Adrenal gland (tissue), 9 donors: ENCODE measurements at regions not wholly inside any gene's neighbourhood (a gene's known extent, or its start where the extent isn't known, plus 50 kb on each side); places are given as distances from the start of the nearest gene placed in this dataset.

Source experiments
- DNase-seq, 7 donors: peaks; one replicate each; pipeline ENCODE4 v3.0.0-alpha.2; 2019 to 2020
- H3K27ac ChIP-seq, 5 donors: fragments of 200-600 bp; sonication (generic) in 4 of 5; 1 replicate in 3 of 5; 2 replicates in 2 of 5; pipeline versions ENCODE4 v1.5.1 to v1.8.0; 2016 to 2020; ENCODE audit warnings: mild to moderate bottlenecking in 1 of 5
- H3K27me3 ChIP-seq: fragments of 200-600 bp; 2 replicates; pipeline ENCODE4 v1.8.0; 2021
- H3K36me3 ChIP-seq, 2 donors: fragments of 200-600 bp; replicated peaks in 1 of 2; 1 replicate in 1 of 2; 2 replicates in 1 of 2; pipeline versions ENCODE4 v1.5.1 to v1.8.0; 2018 to 2022
- H3K4me1 ChIP-seq, 2 donors: fragments of 200-600 bp; replicated peaks in 1 of 2; 1 replicate in 1 of 2; 2 replicates in 1 of 2; pipeline versions ENCODE4 v1.5.1 to v1.8.0; 2018 to 2021
- H3K4me3 ChIP-seq, 4 donors: fragments of 200-600 bp; sonication (generic) in 3 of 4; one replicate each; pipeline ENCODE4 v1.5.1; 2016 to 2018
- H3K9me3 ChIP-seq, 3 donors: fragments of 200-600 bp; sonication (generic) in 1 of 3; replicated peaks in 1 of 3; 1 replicate in 2 of 3; 2 replicates in 1 of 3; pipeline versions ENCODE4 v1.5.1 to v1.8.0; 2016 to 2021
- CTCF ChIP-seq, 6 experiments: fragments of 450-650 bp in 4 of 6; fragments of 200-600 bp in 2 of 6; sonication (generic) in 1 of 6; IDR thresholded peaks; 1 replicate in 5 of 6; 2 replicates in 1 of 6; pipeline versions ENCODE4 v1.5.1 to v1.8.0; 2016 to 2021; ENCODE audit warnings: antibody characterized with exemption in 6 of 6, mild to moderate bottlenecking in 2 of 6, moderate library complexity in 1 of 6
- POLR2A ChIP-seq, 2 donors: fragments of 450-650 bp; IDR thresholded peaks; one replicate each; pipeline ENCODE4 v1.6.1; 2017; ENCODE audit warnings: antibody characterized with exemption in 2 of 2, mild to moderate bottlenecking in 2 of 2, moderate library complexity in 1 of 2
- WGBS, 4 donors: extraction: QIAGEN DNeasy Blood & Tissue Kit in 2 of 4; methylation state at CpG; one replicate each; pipeline versions ENCODE4 v1.1.5 to v1.1.7; 2013 to 2017; 5-methylcytosine and 5-hydroxymethylcytosine counted together
- intact Hi-C, 2 donors: fragments of 100-400 bp; cut with DNase I; formaldehyde crosslinking; loops; one replicate each; pipeline versions ENCODE4 v1.14.1 to v1.15.0; 2022 to 2023
- donor health status: healthy with polysubstance abuse.
- donor health status: Bipolar disorder and iron deficiency.
- donor health status: DM: yes; HTN: yes; CAD: no.
- donor health status: DM: no; HTN: no; CAD: no.
- donor health status: DM: no; HTN: no; CAD: no.

GRCh38 chr3:655824-656223, 437.0 kb upstream of the CNTN6 start:
- Histone ChIP-seq H3K36me3 (no peaks in the 10 kb centered on the region), H3K27me3 (no peaks in the 10 kb centered on the region), H3K4me3 (no peak overlapping the region), H3K27ac (no peak overlapping the region), H3K4me1 (no peaks in the 10 kb centered on the region), H3K9me3 (no peaks in the 10 kb centered on the region)
- WGBS, 4 donors: 64 to 78% (median 71%) methylated on average over 1 of the region's 1 CpG
- no peak for TF ChIP-seq POLR2A (IDR thresholded peaks at IDR 0.05)
- TF ChIP-seq CTCF (IDR thresholded peaks at IDR 0.05): no peak
- DNase-seq: no peak
- intact Hi-C loops: no loop called here

GRCh38 chr3:661356-661755, 431.5 kb upstream of the CNTN6 start:
- Histone ChIP-seq H3K27me3 (no peaks in the 10 kb centered on the region), H3K36me3 (no peaks in the 10 kb centered on the region), H3K9me3 (no peaks in the 10 kb centered on the region), H3K4me3 (no peak overlapping the region), H3K27ac (no peak overlapping the region), H3K4me1 (no peaks in the 10 kb centered on the region)
- TF ChIP-seq CTCF (IDR thresholded peaks at IDR 0.05): no peak
- no peak for TF ChIP-seq POLR2A (IDR thresholded peaks at IDR 0.05)
- intact Hi-C loops: no loop called here
- 50 to 73% (median 71%) methylated on average over 3 of the region's 3 CpGs for WGBS, 4 donors
- no peak for DNase-seq

- H3K36me3 ChIP-seq: no peaks in the 10 kb centered on the region
- H3K9me3 ChIP-seq: no peaks in the 10 kb centered on the region
- intact Hi-C loops: no loop called here
- TF ChIP-seq POLR2A (IDR thresholded peaks at IDR 0.05) (no peak), CTCF (IDR thresholded peaks at IDR 0.05) (no peak)
- H3K4me3 ChIP-seq: no peak overlapping the region
- H3K27me3 ChIP-seq: no peaks in the 10 kb centered on the region
- no peak overlapping the region for H3K27ac ChIP-seq
- no peaks in the 10 kb centered on the region for H3K4me1 ChIP-seq
- WGBS, 4 donors: 55 to 75% (median 71%) methylated on average over 2 of the region's 2 CpGs
- DNase-seq: no peak
Observed at GRCh38 chr3:674116-674515, 418.7 kb upstream of the CNTN6 start.

- H3K4me1 ChIP-seq: no peaks in the 10 kb centered on the region
- no peaks in the 10 kb centered on the region for H3K36me3 ChIP-seq
- 76 to 80% (median 76%) methylated on average over 4 of the region's 4 CpGs for WGBS, 4 donors
- intact Hi-C loops: no loop called here
- no peak for DNase-seq
- no peak overlapping the region for H3K4me3 ChIP-seq
- H3K27me3 ChIP-seq: no peaks in the 10 kb centered on the region
- H3K27ac ChIP-seq: no peak overlapping the region
- no peak for TF ChIP-seq POLR2A (IDR thresholded peaks at IDR 0.05)
- no peak for TF ChIP-seq CTCF (IDR thresholded peaks at IDR 0.05)
- no peaks in the 10 kb centered on the region for H3K9me3 ChIP-seq
Observed at GRCh38 chr3:675846-676245, 417.0 kb upstream of the CNTN6 start.
